H1 (cell line): ENCODE measurements at regions not wholly inside any gene's neighbourhood (a gene's known extent, or its start where the extent isn't known, plus 50 kb on each side); places are given as distances from the start of the nearest gene placed in this dataset.

Experiments
- CTCF ChIA-PET: fragments of 300-600 bp; sonication (Branson Sonifier 250); formaldehyde crosslinking; loops from one replicate; lab custom pipeline; 2021; ENCODE audit not compliant: partially characterized antibody; lab: Charles Lee
- POLR2A ChIA-PET: fragments of 300-600 bp; sonication (Branson Sonifier 250); formaldehyde crosslinking; loops from one replicate; lab custom pipeline; 2021; ENCODE audit warnings: inconsistent platforms; ENCODE audit not compliant: partially characterized antibody; lab: Charles Lee
- DNase-seq, 2 experiments: peaks; one replicate each; pipeline versions ENCODE4 v3.0.0 to v3.0.0-alpha.2; 2010 to 2022; ENCODE audit warnings: low spot score in 2 of 2, low read depth in 1 of 2, mixed read lengths in 1 of 2
- FAIRE-seq: peaks from 2 replicates; lab custom pipeline; 2011; peaks lifted over from hg19 to GRCh38; lab: Jason Lieb, UNC
- H2AFZ ChIP-seq: 2 replicates; pipeline ENCODE4 v1.8.1; 2012; ENCODE audit warnings: low read length, inconsistent platforms
- H2AK5ac ChIP-seq: 2 replicates; pipeline ENCODE4 v1.6.1; 2013; ENCODE audit warnings: low read depth, low read length
- H2BK120ac ChIP-seq: replicated peaks from 2 replicates; pipeline ENCODE3; 2013; ENCODE audit warnings: low read depth, low read length, inconsistent platforms
- H2BK12ac ChIP-seq: 2 replicates; pipeline ENCODE4 v1.6.1; 2013; ENCODE audit warnings: low read depth, low read length
- H2BK15ac ChIP-seq: 2 replicates; pipeline ENCODE4 v1.6.1; 2013; ENCODE audit warnings: low read length
- H2BK20ac ChIP-seq: 2 replicates; pipeline ENCODE4 v1.6.1; 2013; ENCODE audit warnings: low read length
- H2BK5ac ChIP-seq: 2 replicates; pipeline ENCODE4 v1.6.1; 2013; ENCODE audit warnings: low read depth, low read length
- H3K14ac ChIP-seq: 2 replicates; pipeline ENCODE4 v1.6.1; 2013; ENCODE audit warnings: inconsistent platforms; ENCODE audit not compliant: insufficient read length
- H3K18ac ChIP-seq: 2 replicates; pipeline ENCODE4 v1.6.1; 2013; ENCODE audit warnings: low read length; ENCODE audit errors: extremely low read depth
- H3K23ac ChIP-seq: 2 replicates; pipeline ENCODE4 v1.6.1; 2013; ENCODE audit warnings: inconsistent platforms; ENCODE audit not compliant: insufficient read length
- H3K23me2 ChIP-seq: 2 replicates; pipeline ENCODE4 v1.6.1; 2013; ENCODE audit warnings: low read depth, low read length
- H3K27ac ChIP-seq: 2 replicates; pipeline ENCODE4 v1.6.1; 2011; ENCODE audit warnings: low read depth, low read length, inconsistent platforms
- H3K27me3 ChIP-seq, 4 experiments: replicated peaks in 1 of 4; 1 replicate in 1 of 4; 2 replicates in 3 of 4; pipeline versions ENCODE4 v1.6.1 to v1.8.1; 2011 to 2013; ENCODE audit warnings: low read length in 3 of 4, mild to moderate bottlenecking in 3 of 4, inconsistent platforms in 2 of 4, mixed read lengths in 2 of 4, moderate library complexity in 1 of 4; ENCODE audit not compliant: control insufficient read depth in 3 of 4, insufficient read depth in 3 of 4; ENCODE audit errors: extremely low read depth in 1 of 4
- H3K36me3 ChIP-seq, 4 experiments: 2 replicates each; pipeline versions ENCODE4 v1.6.1 to v1.8.1; 2011 to 2013; ENCODE audit warnings: mild to moderate bottlenecking in 4 of 4, low read length in 3 of 4, moderate library complexity in 2 of 4, control low read depth in 1 of 4, inconsistent platforms in 1 of 4; ENCODE audit not compliant: insufficient read depth in 4 of 4, control insufficient read depth in 2 of 4
- H3K4ac ChIP-seq: replicated peaks from 2 replicates; pipeline ENCODE3; 2013; ENCODE audit warnings: low read length, low read depth, mixed read lengths, inconsistent platforms; ENCODE audit not compliant: insufficient read length
- H3K4me1 ChIP-seq, 4 experiments: replicated peaks in 1 of 4; 1 replicate in 1 of 4; 2 replicates in 3 of 4; pipeline versions ENCODE4 v1.6.1 to v1.8.1; 2011 to 2013; ENCODE audit warnings: low read length in 3 of 4, inconsistent platforms in 2 of 4, mixed read lengths in 1 of 4; ENCODE audit not compliant: insufficient read depth in 4 of 4, control insufficient read depth in 3 of 4
- H3K4me2 ChIP-seq, 2 experiments: 2 replicates each; pipeline versions ENCODE4 v1.6.1 to v1.8.1; 2011 to 2013; ENCODE audit warnings: low read depth in 2 of 2, low read length in 2 of 2, control low read depth in 1 of 2, inconsistent platforms in 1 of 2, mild to moderate bottlenecking in 1 of 2; ENCODE audit not compliant: insufficient read depth in 1 of 2
- H3K4me3 ChIP-seq, 4 experiments: fragments of 200-600, 300-600 bp in 1 of 4; sonication (generic), shearing (Covaris generic), sonication (Bioruptor Twin) in 1 of 4; 2 replicates each; pipeline versions ENCODE4 v1.5.1 to v1.8.1; 2011 to 2016; ENCODE audit warnings: low read length in 4 of 4, low read depth in 3 of 4, control low read depth in 2 of 4, inconsistent platforms in 2 of 4, mild to moderate bottlenecking in 2 of 4, mixed read lengths in 1 of 4, moderate library complexity in 1 of 4; ENCODE audit not compliant: insufficient read depth in 2 of 4; ENCODE audit errors: extremely low read depth in 1 of 4
- H3K56ac ChIP-seq: replicated peaks from 2 replicates; pipeline ENCODE3; 2013; ENCODE audit warnings: low read depth, mild to moderate bottlenecking, mixed read lengths, low read length, inconsistent platforms; ENCODE audit not compliant: insufficient read length
- H3K79me1 ChIP-seq: 2 replicates; pipeline ENCODE4 v1.6.1; 2013; ENCODE audit warnings: low read depth, low read length, control low read depth
- H3K79me2 ChIP-seq, 2 experiments: 2 replicates each; pipeline versions ENCODE4 v1.6.1 to v1.8.1; 2012 to 2013; ENCODE audit warnings: low read length in 2 of 2, mild to moderate bottlenecking in 2 of 2, inconsistent platforms in 1 of 2; ENCODE audit not compliant: insufficient read depth in 2 of 2, control insufficient read depth in 1 of 2
- H3K9ac ChIP-seq, 4 experiments: replicated peaks in 1 of 4; 1 replicate in 1 of 4; 2 replicates in 3 of 4; pipeline versions ENCODE4 v1.6.1 to v1.8.1; 2011 to 2013; ENCODE audit warnings: low read depth in 3 of 4, low read length in 3 of 4, control low read depth in 2 of 4, mild to moderate bottlenecking in 2 of 4, moderate library complexity in 2 of 4, inconsistent platforms in 1 of 4; ENCODE audit errors: extremely low read depth in 1 of 4
- H3K9me3 ChIP-seq, 2 experiments: 2 replicates each; pipeline versions ENCODE4 v1.6.1 to v1.8.1; 2012 to 2013; ENCODE audit warnings: mild to moderate bottlenecking in 2 of 2, moderate library complexity in 2 of 2, control low read depth in 1 of 2, inconsistent platforms in 1 of 2, low read depth in 1 of 2, low read length in 1 of 2, mixed read lengths in 1 of 2; ENCODE audit not compliant: insufficient read depth in 2 of 2
- H4K20me1 ChIP-seq, 2 experiments: replicated peaks in 1 of 2; 2 replicates each; pipeline versions ENCODE3 to v1.8.1; 2011 to 2013; ENCODE audit warnings: inconsistent platforms in 2 of 2, low read length in 2 of 2, mild to moderate bottlenecking in 1 of 2; ENCODE audit not compliant: insufficient read depth in 2 of 2, control insufficient read depth in 1 of 2
- H4K5ac ChIP-seq: 2 replicates; pipeline ENCODE4 v1.6.1; 2013; ENCODE audit warnings: low read length, low read depth, mixed read lengths, inconsistent platforms; ENCODE audit not compliant: insufficient read length
- H4K8ac ChIP-seq: 2 replicates; pipeline ENCODE4 v1.8.0; 2013; ENCODE audit warnings: mild to moderate bottlenecking, moderate library complexity, low read length, inconsistent platforms; ENCODE audit not compliant: insufficient read depth; ENCODE audit errors: extremely low read depth
- H4K91ac ChIP-seq: replicated peaks from 2 replicates; pipeline ENCODE3; 2013; ENCODE audit warnings: low read length, mixed read lengths, inconsistent platforms; ENCODE audit not compliant: insufficient read length
- ATF2 ChIP-seq: IDR thresholded peaks from 2 replicates; pipeline ENCODE4 v1.6.1; 2012; ENCODE audit warnings: low read length, inconsistent platforms
- BCL11A ChIP-seq, 2 experiments: IDR thresholded peaks; one replicate each; pipeline ENCODE4 v1.6.1; 2011; ENCODE audit warnings: low read depth in 2 of 2, low read length in 2 of 2, mild to moderate bottlenecking in 2 of 2
- E2F6 ChIP-seq: IDR thresholded peaks from 2 replicates; pipeline ENCODE4 v1.6.1; 2012; ENCODE audit warnings: inconsistent platforms
- EP300 ChIP-seq, 2 experiments: IDR thresholded peaks; 1 replicate in 1 of 2; 2 replicates in 1 of 2; pipeline ENCODE4 v1.6.1; 2011 to 2012; ENCODE audit warnings: low read depth in 2 of 2, low read length in 2 of 2, mild to moderate bottlenecking in 2 of 2, borderline replicate concordance in 1 of 2, inconsistent platforms in 1 of 2, moderate library complexity in 1 of 2
- FOSL1 ChIP-seq: IDR thresholded peaks from 2 replicates; pipeline ENCODE4 v1.6.1; 2011; ENCODE audit warnings: mild to moderate bottlenecking, low read depth, low read length, moderate library complexity; ENCODE audit not compliant: insufficient read depth
- GTF2F1 ChIP-seq: IDR thresholded peaks from 2 replicates; pipeline ENCODE4 v1.6.1; 2012; ENCODE audit warnings: low read depth, low read length, improper control_type of control experiment, borderline replicate concordance
- KDM1A ChIP-seq: fragments of 200-600, 300-600 bp; sonication (generic); IDR thresholded peaks from 2 replicates; pipeline ENCODE4 v1.7.1; 2016; ENCODE audit warnings: mild to moderate bottlenecking, low read length, borderline replicate concordance
- RBBP5 ChIP-seq: IDR thresholded peaks from 2 replicates; pipeline ENCODE4 v1.7.1; 2012; ENCODE audit warnings: low read depth, mild to moderate bottlenecking, inconsistent platforms, low read length, moderate library complexity, borderline replicate concordance
- SP2 ChIP-seq: IDR thresholded peaks from 2 replicates; pipeline ENCODE4 v1.6.1; 2012; ENCODE audit warnings: mild to moderate bottlenecking, low read length, inconsistent platforms
- SP4 ChIP-seq: IDR thresholded peaks from 2 replicates; pipeline ENCODE4 v1.6.1; 2012; ENCODE audit warnings: low read length, inconsistent platforms
- SUZ12 ChIP-seq: fragments of 200-600 bp; sonication (generic); IDR thresholded peaks from 2 replicates; pipeline ENCODE4 v1.6.1; 2012; ENCODE audit warnings: mild to moderate bottlenecking, inconsistent platforms, low read length, moderate library complexity, mixed read lengths
- TAF1 ChIP-seq: IDR thresholded peaks from 2 replicates; pipeline ENCODE4 v1.6.1; 2011; ENCODE audit warnings: mild to moderate bottlenecking, low read depth, low read length
- TCF12 ChIP-seq: IDR thresholded peaks from 2 replicates; pipeline ENCODE4 v1.6.1; 2011; ENCODE audit warnings: low read depth, mild to moderate bottlenecking, low read length
- WGBS, 2 experiments: shearing (Covaris generic) in 1 of 2; methylation state at CpG; one replicate each; pipeline versions ENCODE4 v1.1.6 to v1.1.7; 2013 to 2015; ENCODE audit warnings: low lambda C conversion rate in 2 of 2, mixed read lengths in 2 of 2, inconsistent platforms in 1 of 2, low coverage in 1 of 2, missing lambda C conversion rate in 1 of 2; ENCODE audit not compliant: insufficient replicate concordance in 2 of 2, insufficient coverage in 1 of 2, insufficient read length in 1 of 2; ENCODE audit errors: extremely low coverage in 1 of 2, missing lambda C conversion rate in 1 of 2; 5-methylcytosine and 5-hydroxymethylcytosine counted together

DNA sequence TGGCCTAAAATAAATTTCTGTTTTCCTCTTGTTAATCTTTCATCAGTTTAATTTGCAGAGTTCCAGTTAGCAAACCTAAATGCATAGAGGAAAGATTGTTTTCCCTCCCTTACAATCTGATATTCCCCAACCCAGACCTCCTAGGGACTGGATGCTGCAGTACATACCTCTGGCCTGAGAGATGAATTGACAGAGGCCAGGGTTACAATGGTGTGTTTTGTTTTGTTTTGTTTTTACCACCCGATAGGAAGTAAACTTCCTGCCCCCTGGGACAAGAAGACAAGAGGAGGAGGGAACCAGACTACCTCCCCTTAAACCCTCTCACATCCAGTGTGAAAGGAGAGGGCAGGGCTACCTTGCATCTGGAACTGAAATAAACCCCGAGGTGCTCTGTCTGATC is 319.0 kb downstream of the LRFN2 start:
- 61% methylated on average over 2 of the region's 2 CpGs; no CpG with 5 or more reads in 1 of the 2 experiments for WGBS, 2 experiments
- H2AK5ac ChIP-seq, result no peak overlapping the region
- TF ChIP-seq RBBP5 (no peak), SP2 (no peak), SUZ12 (no peak), E2F6 (no peak), SP4 (no peak), FOSL1 (no peak), GTF2F1 (no peak), TAF1 (no peak), ATF2 (no peak), TCF12 (no peak), KDM1A (no peak), BCL11A (IDR thresholded peaks at IDR 0.05; ENCODE audit: low read depth in 2 of 2, low read length in 2 of 2) (no peak), EP300 (IDR thresholded peaks at IDR 0.05; ENCODE audit: borderline replicate concordance in 1 of 2, low read depth in 2 of 2, low read length in 2 of 2) (no peak)

More for the DNA sequence above, 319.0 kb downstream of the LRFN2 start:
- DNase-seq, result no peak
- H3K9me3 ChIP-seq, result no peaks in the 10 kb centered on the region
- no peak overlapping the region for H2BK15ac ChIP-seq
- H3K23me2 ChIP-seq, result no peaks in the 10 kb centered on the region
- no peak overlapping the region for H3K56ac ChIP-seq
- FAIRE-seq, result no peak
- POLR2A ChIA-PET, result no interaction called here
- peaks cover 0 to 3% (median 2%) of the 10 kb centered on the region in 4 experiments; a peak in 2 of 7 replicates for H3K4me1 ChIP-seq
- no peaks in the 10 kb centered on the region for H3K27me3 ChIP-seq
- H4K5ac ChIP-seq, result no peak overlapping the region
- CTCF ChIA-PET, result interaction anchor here (1.2 kb wide), 1 partner anchor 849 kb away, joined by 3 read pairs; no protein-coding TSS in a partner anchor
- no peak overlapping the region for H4K91ac ChIP-seq
- no peaks in the 10 kb centered on the region for H3K79me1 ChIP-seq
- no peak overlapping the region for H3K9ac ChIP-seq
- H3K36me3 ChIP-seq, result no peaks in the 10 kb centered on the region
- no peaks in the 10 kb centered on the region for H3K79me2 ChIP-seq
- H2BK12ac ChIP-seq, result no peak overlapping the region
- H3K14ac ChIP-seq, result no peak overlapping the region
- H2BK5ac ChIP-seq, result no peak overlapping the region
- no peak overlapping the region for H4K8ac ChIP-seq
- no peak overlapping the region for H3K27ac ChIP-seq
- H2AFZ ChIP-seq, result no peak overlapping the region
- H3K4me2 ChIP-seq, result no peak overlapping the region; a peak in 1 of 4 replicates
- H4K20me1 ChIP-seq, result no peaks in the 10 kb centered on the region
- no peak overlapping the region for H2BK20ac ChIP-seq
- H2BK120ac ChIP-seq, result no peak overlapping the region
- no peak overlapping the region for H3K18ac ChIP-seq
- no peak overlapping the region for H3K4me3 ChIP-seq
- no peak overlapping the region for H3K23ac ChIP-seq
- H3K4ac ChIP-seq, result no peak overlapping the region
